GM18519 (cell line): ENCODE measurements at regions not wholly inside any gene's neighbourhood (a gene's known extent, or its start where the extent isn't known, plus 50 kb on each side); places are given as distances from the start of the nearest gene placed in this dataset.
"Not testable (repeated sequence)": the region's sequence is repeated elsewhere in the genome, so short reads cannot be mapped to it uniquely, and the experiment has no call there.

Source experiments
- ATAC-seq: cut with Tn5 transposase; IDR thresholded peaks from one replicate; pipeline ENCODE4 v1.9.1; 2021; ENCODE audit warnings: mild to moderate bottlenecking, moderate library complexity; ENCODE audit not compliant: unreplicated experiment, low FRiP score

DNA sequence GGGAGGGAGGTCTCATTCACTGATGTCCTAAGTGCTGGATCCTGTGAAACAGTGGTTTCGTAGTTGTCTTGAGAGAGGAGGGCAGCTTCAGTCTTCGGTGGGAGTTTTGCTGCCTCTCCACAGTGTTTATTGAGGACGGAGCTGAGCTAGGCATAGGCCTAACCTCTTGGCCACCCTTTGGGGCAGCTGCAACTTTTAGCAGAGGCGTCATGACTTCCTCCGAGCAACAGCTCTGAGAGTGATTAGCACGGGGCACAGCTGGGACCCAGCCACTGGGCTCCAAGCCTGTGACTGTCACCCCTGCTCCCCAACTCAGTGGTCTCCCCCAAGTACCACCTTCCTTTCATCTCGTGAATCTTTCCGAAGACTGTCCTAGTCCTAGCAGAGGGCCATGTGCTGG, 139.9 kb upstream of the NCOR2 start:
- no peak for ATAC-seq

GRCh38 chr12:124706363-124706762, 139.0 kb upstream of the NCOR2 start:
- ATAC-seq = no peak

- no peak for ATAC-seq
Measured at GRCh38 chr12:124705545-124706138, 138.2 kb upstream of the NCOR2 start.

- no peak for ATAC-seq
Measured at GRCh38 chr12:124704619-124705018, 137.2 kb upstream of the NCOR2 start.

DNA sequence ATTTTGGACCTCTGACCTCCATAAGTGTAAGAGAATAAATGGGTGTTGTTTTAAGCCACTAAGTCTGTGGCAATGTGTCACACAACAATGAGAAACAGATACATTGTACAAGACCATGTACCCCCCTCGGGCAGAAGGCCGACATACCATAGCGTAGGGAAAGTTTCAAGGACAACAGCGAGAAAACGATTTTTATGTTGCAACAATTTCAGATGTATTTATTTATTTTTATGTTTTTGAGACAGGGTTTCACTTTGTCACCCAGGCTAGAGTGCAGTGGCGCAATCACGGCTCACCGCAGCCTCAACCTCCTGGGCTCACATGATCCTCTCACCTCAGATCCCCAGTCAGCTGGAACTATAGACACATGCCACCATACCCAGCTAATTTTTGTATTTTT, 136.4 kb upstream of the NCOR2 start:
- no peak for ATAC-seq

DNA sequence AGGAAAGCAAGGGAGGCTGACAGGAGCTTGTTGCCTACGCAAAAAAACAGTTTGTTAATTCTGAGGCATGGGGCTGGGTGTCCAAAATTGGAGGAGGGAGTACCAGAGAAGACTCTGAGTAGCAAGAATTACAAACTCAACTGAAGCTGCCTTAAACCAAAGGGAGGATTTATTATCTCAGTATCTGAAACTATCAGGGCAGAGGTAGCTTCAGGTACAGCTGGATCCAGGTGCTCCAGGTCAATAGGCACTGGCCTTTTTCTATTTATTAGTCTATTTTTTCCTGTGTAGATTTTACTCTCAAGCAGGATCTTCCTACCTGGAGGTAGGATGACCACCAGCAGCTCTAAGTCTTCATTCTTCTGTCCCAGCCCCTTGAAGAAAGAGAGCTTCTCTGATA, 135.3 kb upstream of the NCOR2 start:
- no peak for ATAC-seq

GRCh38 chr12:124700810-124701592, 133.6 kb upstream of the NCOR2 start:
- no peak for ATAC-seq

DNA sequence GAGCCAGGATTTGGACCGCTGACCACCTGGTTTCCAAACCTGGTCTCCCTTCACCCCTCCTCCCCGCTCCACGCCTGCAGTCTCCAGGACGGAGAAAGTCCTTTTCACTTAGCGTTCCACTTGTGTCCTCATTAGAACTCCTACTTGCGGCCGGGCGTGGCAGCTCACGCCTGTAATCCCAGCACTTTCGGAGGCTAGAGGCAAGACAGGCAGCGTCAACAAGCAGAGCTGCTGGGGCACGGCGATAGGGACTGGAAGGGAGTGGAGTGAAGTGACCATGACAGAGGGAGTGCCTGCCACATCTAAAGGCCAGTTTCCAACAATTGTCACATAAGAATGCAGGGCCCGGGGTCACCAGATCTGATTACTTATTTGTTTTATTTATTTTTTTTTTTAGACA, 132.5 kb upstream of the NCOR2 start:
- ATAC-seq = no peak

GRCh38 chr12:124698998-124699305, 131.5 kb upstream of the NCOR2 start:
- ATAC-seq = no peak

DNA sequence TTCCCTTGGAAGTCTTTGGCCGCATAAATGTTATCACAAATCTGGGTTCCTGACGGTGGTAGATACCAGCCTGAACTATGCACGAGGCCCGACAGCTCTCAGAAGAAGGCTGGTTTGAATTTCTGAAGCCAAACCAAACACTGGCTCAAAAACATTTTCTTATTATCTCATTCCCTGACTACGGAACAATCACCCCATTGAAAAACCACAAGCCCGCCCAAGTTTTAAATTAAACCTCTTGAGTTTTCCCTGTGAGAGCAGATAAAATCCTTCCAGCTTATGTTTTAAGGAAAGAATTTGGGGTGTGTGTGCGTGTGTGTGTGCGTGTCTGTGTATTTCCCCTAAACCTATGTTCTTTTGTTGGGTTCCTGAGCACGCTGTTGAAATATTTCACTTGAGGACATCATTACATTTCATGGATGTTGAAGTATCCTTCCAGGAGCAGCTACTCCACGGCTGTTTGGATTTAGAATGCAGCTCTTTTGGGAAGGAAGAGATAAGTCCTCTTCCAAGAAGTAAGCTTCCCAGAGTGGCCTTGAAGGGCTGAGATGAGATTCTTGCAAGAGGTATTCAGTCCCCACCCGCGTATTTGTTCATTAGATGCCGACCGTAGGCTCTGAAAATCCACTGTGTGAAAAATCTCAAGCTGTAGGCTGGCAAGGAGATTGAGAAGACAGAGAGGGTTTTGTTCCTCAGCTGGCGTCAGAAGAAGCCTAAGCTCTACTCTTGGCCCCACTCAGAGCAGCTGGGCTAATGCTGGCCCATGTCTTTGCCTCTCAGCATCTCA, 131.0 kb upstream of the NCOR2 start:
- ATAC-seq = no peak

DNA sequence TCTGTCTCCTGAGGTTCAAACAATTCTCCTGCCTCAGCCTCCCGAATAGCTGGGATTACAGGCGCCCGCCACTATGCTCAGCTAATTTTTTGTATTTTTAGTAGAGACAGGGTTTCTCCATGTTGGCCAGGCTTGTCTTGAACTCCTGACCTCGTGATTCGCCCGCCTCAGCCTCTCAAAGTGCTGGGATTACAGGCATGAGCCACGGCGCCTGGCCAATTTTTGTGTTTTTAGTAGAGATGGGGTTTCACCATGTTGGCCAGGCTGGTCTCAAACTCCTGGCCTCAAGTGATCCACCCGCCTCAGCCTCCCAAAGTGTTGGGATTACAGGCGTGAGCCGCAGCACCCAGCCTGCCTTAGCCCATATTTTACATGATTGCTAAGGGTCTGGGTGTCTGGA, 130.3 kb upstream of the NCOR2 start:
- not testable (repeated sequence) for ATAC-seq

DNA sequence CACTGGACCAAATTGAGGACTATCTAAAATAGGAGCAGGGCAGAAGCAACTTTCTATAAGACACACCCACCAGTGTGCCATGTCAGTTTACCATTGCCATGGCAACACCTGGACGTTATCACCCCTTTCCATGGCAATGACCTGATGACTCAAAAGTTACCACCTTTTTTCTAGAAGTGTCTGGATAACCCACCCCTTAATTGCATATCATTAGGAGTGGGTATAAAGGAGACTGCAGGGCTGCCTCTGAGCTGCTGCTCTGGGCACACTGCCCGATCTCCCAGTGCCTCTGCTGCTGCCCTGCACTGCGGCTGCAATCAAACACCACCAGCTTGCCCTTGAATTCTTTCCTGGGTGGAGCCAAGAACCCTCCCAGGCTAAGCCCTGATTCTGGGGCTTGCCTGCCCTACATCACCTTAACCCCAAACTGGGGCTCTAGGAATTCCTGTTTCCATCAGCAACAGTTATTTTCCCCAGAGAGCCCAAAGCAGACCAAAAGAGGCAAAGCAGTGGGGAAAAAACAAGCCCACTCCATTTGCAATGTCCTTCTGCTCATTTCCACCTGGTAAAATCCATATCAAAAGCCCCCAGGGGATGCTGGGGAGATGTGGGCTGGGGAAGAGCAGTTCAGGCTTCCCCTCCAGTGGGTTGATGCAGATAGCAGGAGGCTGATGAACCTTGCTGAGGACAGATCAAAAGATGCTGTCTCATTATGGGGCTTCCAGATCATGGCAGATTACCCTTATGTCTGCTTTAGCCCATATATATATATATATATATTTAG, 129.5 kb upstream of the NCOR2 start:
- no peak for ATAC-seq

GRCh38 chr12:124695861-124696260, 128.4 kb upstream of the NCOR2 start:
- ATAC-seq = no peak

DNA sequence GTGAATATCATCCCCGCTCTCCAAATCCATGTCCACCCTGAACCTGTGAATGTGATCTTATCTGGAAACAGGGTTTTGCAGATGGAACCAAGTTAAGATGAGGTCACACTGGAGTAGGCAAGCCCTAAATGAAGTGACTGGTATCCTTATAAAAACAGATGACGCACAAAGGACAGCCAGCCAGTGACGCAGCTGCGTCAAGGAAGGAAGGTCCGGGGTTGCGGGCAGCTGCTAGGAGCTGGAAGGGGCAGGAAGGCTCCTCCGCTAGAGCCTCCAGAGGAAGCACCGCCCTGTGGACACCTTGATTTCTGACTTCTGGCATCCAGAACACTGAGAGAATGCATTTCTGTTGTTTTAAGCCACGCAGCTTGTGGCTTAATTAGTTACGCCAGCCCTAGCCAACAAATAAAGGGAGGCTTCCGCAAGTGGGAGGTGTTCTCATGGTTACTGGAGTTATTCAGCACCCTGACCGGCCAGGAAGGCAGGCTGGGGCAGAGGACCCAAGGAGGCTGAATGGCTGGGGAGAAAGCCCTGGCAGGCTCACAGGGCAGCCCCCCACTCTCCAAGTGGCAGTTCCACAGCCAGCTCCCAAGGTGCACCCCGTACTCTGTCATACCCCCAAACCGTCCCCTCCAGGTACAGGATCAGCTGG, 127.6 kb upstream of the NCOR2 start:
- ATAC-seq = no peak

DNA sequence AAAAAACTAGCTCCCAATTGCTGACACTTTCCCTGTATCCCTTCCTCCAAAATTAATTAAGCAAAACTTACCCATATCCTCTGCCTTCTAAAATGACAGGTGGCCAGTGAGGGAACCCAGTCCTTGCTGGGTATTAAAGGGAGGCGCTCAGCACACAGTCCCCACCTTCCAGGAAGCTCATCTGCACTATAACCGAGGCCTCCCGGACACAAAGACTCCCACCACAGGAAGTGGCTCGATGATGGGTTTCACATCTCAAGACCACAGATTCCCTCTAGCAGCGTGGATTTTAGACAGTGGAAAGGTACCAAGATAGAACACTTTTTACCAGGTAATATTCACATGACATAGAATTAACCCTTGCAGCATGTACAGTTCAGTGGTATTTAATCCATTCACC, 126.8 kb upstream of the NCOR2 start:
- ATAC-seq = no peak

- no peak for ATAC-seq
Measured at GRCh38 chr12:124693111-124693723, 125.8 kb upstream of the NCOR2 start.

- no peak for ATAC-seq
Measured at GRCh38 chr12:124692443-124692842, 125.0 kb upstream of the NCOR2 start.

DNA sequence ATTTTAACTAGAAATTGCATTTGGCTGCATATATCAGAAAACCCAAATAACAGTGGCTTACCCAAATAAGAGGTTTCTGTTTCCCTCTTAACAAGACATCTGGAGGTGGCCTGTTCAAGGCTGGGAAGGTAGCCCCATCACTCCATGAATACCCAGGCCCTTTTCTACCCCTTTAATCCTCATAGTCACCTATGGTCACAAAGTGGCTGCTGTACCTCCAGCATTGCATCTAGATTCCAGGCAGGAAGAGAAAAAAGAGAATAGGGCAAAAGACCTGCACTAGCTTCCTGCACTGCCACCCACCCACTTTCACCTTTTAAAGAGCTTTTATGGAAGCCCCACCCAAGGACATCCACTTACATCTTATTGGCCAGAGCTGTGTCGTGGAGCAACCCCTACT, 124.0 kb upstream of the NCOR2 start:
- no peak for ATAC-seq

DNA sequence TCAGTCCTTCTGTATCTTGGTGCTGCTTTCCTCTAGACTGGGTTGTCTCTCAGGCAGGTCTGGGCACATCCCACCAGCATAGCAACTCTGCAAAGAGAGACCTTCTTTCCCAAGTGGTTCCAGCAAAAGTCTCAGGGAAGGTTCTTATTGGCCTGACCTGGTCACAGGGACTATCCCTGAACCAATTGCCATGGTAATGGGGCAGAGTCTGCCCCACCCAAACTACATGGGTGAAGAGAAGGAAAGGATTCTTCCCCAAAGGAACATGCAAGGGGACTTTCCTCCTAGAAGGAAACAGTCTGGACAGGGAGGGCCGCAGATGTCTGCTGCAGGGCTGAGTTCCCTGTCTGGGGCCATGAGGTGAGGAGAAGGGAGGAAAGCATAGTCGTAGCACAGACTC, 122.2 kb upstream of the NCOR2 start:
- no peak for ATAC-seq

GRCh38 chr12:124688356-124688992, 121.1 kb upstream of the NCOR2 start:
- ATAC-seq = no peak
